Left colon (tissue), 2 donors: ENCODE measurements at regions not wholly inside any gene's neighbourhood (a gene's known extent, or its start where the extent isn't known, plus 50 kb on each side); places are given as distances from the start of the nearest gene placed in this dataset.
"Not testable (repeated sequence)": the region's sequence is repeated elsewhere in the genome, so short reads cannot be mapped to it uniquely, and the experiment has no call there.

ENCODE experiments used
- ATAC-seq: fragments of 200-7000 bp; cut with Tn5 transposase; one replicate; pipeline ENCODE4 v1.9.1; 2020; ENCODE audit warnings: mild to moderate bottlenecking, moderate library complexity
- DNase-seq, 2 donors: peaks; one replicate each; pipeline ENCODE4 v3.0.0-alpha.2; 2020
- intact Hi-C, 2 donors: fragments of 100-400 bp; cut with DNase I in 1 of 2; cut with micrococcal nuclease in 1 of 2; formaldehyde crosslinking; loops; one replicate each; pipeline versions ENCODE4 v1.11.2 to v1.14.0; 2022; cut with DNase I, micrococcal nuclease
- donor health status: DM: no; HTN: no; CAD: no.
- donor health status: DM: yes; HTN: yes; CAD: no.

DNA sequence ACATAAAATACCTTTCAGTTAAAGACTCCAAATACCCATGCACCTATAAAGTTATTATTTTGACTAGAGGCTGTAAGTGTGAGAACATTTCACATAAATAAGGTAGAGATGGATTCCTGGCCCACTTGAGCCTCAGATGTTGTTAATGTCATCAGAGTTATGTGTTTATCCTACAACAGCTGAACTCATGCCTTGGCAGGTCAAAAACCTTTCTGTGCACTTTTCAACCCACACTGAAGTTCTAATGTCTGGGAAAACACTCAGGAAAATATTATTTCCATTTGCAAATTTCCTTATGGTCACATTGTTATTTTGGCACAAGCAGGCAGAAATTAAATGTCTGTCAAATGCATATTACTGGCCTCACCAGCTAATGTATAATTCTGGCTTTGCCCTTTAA, 209.2 kb downstream of the LNPK start:
- intact Hi-C loops, result no loop called here
- DNase-seq (no peak), ATAC-seq (no peak)

DNA sequence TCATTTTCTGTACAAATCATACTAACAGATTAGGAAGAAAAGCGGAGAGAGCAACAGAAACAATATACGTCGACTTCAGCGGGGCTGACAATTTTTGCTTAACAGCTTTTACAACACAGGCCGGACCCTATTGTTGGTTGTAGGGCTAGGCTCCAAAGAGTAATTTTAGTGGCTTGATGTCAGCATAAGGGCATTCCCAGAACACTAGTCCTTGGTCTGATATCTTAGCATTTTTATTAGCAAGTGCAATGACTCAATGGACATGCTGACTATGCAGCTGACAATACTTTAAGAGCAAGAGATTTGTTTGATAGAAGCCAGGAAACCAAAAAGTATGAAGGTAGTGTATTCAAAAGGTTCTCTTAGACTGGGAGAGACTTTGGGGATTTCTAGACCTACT, 209.9 kb downstream of the LNPK start:
- DNase-seq (no peak), ATAC-seq (no peak)
- intact Hi-C loops, result no loop called here

DNA sequence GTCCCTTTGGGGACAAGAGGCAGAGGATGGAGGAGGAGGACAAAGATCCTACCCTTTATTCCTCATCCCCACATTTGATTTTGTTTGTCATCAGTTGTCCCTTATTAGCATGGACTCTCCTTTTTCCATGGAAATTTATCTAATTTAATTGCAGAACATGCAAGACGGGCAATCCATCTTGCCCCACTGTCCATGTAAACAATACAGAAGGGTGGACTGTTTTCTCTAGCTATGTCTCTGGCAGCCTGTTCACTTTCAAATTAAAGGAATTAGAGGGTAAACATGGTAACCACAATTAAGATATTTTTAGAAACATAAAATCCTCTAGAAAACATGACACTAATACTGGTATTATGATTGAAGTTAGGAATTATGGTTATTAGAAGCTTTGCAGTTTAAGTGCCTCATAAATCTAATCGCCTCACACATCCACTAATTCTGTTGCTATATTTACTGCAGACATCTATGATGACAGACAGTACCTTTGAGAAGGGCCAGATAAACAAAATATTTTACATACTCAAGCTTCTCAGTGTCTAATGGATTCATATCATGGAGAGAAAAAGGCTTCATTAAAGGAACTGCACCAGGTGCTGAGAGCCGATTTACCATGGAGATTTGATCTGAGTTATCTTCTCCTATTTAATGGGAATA, 215.5 kb downstream of the LNPK start:
- intact Hi-C loops, result no loop called here
- ATAC-seq (no peak), DNase-seq (no peak)

DNA sequence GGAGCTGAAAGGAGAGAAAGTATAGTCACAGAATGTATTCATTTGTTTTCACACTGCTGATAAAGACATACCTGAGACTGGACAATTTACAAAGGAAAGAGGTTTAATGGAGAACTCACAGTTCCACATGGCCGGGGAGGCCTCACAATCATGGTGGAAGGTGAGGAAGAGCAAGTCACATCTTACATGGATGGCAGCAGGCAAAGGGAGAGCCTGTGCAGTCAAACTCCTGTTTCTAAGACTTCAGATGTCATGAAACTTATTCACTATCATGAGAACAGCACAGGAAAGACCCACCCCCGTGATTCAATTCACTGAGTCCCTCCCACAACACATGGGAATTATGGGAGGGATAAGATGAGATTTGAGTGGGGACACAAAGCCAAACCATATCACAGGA, 224.7 kb downstream of the LNPK start:
- intact Hi-C loops, DNase-seq, ATAC-seq: not testable (repeated sequence)

DNA sequence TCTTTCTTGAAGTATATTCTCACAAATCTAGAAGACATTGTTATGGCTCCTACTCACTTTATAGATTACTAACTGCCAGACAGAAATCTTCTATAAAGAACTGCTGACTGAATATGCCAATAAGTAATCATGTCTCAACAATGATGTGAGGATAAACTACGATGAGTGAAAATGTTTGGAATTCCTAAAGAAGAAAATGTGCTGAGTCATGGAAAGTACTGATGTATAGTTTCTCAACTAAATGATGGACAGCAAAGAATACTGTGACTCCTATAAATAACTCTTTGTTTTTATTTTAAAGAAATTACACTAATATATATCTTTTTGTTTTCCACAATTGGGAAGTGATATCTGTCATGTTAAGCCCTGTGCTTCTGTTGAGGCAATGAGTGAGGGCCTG, 232.9 kb downstream of the LNPK start:
- intact Hi-C loops, result no loop called here
- no peak for ATAC-seq
- no peak for DNase-seq

DNA sequence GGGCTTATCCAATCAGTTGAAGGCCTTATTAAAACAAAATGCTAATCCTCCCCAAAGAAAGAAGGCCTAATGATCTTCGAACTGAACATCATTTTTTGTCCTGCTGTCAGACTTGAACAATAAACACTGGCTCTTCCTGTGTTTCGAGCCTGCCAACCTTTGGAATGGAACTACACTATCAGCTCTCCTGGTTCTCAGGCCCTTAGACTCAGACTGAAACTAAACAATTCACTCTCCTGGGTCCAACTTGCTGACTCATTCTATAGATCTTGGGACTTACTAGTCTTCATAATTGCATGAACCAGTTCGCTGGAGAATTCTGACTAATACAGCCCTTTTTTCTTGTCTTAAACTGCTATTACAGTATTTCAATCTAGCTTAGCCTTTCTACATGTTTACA, 235.2 kb downstream of the LNPK start:
- DNase-seq (no peak), ATAC-seq (no peak)
- intact Hi-C loops, result no loop called here

DNA sequence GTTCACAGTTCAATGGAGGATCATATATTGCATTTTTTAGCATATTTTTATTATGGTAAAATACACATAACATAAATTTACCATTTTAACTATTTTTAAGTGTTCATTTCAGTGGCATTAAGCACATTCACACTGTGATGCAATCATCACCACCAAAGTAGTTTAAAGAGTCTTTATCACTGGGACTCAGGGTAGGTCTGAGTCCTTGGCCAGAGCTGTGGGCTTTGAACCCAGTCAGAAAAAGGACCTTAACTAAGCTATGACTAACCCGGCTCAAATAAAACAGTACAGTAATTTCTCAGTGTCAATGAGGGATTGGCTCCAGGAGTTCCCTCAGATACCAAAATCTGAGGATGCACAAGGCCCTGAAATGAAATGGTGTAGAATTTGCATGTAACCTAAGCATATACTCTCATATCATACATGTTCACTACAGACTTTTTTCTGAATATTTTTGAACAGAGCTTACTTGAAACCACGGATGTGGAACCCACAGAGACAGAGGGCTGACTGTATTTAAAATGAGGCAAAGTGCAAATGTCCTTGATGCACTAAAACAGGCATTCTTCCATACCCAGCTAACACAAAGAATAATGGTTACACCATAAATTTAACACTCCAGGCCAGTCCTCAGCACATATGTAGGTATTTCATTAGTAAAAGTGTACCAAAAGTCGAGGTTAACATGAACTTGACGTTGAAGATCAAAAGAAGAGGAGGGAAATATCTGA, 246.2 kb downstream of the LNPK start:
- ATAC-seq, result no peak
- intact Hi-C loops, result no loop called here

DNA sequence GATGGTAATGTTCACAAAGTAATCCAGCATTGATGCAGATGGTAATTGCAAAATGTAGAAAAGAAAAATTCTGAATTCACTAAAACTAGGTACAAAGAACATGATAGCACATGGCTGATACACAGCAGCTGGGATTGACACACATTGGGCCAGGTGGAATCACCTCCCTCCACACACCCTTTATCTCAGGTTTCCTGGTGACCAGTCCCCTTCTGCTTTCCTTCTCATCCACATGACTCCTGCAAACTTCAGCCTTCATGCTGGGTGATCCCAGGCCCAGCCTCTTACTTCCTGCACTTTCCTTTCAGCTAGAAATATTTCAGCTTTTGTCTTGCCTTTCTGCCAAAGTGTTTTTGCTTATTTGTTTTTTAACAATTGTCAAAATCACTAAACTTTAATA, 246.9 kb downstream of the LNPK start:
- DNase-seq, result no peak
- intact Hi-C loops, result no loop called here
- no peak for ATAC-seq

More for the DNA sequence above, 246.2 kb downstream of the LNPK start:
- no peak for DNase-seq

DNA sequence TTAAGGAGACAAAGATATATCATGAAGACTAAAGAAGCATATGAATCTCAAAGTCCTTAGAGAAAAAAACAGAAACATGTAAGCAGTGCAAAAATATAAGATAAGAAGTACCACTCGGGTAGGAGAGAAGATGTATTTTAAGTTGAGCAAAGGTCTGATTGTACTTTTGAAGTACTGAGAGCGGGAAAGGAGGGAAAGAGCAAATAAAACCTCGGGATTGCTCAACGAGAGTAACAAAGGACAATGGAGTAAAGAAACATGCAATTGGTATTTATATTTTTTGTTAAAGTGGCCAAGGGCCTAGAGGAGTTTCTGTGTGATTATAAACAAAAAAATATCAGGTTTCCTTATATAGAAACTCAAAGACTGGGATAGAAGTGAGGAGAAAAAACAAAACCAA, 251.9 kb downstream of the LNPK start:
- no peak for DNase-seq
- intact Hi-C loops, result no loop called here
- ATAC-seq, result no peak

DNA sequence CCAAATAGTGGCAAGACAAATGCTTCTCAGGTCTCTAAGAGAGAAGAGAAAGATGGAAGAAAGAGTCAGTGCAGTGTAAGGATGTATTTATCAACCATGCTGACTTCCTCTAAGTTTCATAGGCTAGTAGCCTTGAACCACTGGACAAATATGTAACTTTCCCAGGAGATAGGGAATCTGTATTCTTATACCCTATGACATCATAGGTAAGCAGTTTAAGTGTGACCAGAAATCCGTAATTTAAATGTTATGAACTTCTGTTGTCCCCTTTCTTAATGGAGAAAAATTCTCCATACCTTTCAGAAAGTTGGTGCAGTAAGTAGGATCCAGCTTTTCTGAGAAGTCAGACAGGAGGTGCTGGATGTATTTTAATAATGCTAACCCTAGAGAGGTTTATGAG, 256.2 kb downstream of the LNPK start:
- ATAC-seq (no peak), DNase-seq (no peak)
- intact Hi-C loops, result no loop called here

DNA sequence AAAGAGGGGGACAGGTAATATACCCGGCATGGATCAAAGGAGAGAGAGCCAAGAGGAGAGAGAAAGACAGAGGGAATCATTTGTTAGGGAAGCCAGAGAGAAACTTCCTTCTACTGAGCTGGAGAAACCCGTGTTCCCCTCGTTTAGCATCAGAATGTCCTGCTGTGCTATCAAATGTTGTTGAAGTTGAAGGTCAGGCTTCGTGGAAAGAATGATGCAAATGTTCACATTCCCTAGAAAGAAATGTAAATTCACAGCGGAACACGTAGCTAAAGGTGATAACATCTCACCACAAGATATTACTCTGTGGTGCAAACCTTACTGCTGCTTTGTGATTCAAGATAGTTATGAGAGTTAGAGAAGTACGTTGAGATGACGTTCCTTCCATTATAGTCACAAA, 258.1 kb downstream of the LNPK start:
- DNase-seq, result no peak
- no peak for ATAC-seq
- intact Hi-C loops, result no loop called here

DNA sequence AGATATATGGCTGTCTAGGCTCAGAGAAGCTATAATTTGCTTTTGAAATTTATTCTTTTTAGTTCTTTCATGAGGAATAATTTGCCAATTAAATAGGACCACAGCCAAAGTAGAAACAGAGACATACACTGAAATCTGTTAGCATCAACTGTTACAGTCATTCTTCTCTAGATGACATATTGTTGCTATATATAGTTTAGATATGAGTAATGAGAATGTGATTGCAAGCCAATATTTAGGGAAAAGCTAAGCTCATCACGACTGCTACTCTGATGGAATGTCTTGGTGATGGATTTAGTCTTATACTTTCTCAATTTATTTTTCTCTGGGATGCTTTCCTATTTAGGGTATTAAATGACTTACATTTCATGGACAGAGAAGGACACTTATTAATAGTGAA, 259.1 kb downstream of the LNPK start:
- intact Hi-C loops, result no loop called here
- DNase-seq, result no peak
- ATAC-seq, result no peak

DNA sequence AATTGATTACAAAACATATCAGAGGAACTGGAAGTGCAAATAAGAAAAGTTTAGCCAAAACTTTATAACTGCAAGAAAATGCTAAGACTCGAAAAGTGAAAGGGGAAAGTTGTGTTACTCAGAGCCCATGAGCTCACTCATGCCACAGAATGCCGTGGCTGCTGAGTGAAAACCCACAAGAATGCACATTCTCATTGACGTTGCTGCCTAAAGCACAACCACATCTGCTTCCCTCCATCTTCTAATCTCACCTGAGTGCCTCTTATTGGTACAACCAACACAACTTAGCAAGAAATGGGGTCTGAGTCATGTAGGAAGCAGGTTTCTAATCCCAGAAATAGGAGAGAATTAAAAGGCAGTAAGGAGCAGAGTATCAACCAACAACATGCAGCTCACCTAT, 259.7 kb downstream of the LNPK start:
- DNase-seq (no peak), ATAC-seq (no peak)
- intact Hi-C loops, result no loop called here

DNA sequence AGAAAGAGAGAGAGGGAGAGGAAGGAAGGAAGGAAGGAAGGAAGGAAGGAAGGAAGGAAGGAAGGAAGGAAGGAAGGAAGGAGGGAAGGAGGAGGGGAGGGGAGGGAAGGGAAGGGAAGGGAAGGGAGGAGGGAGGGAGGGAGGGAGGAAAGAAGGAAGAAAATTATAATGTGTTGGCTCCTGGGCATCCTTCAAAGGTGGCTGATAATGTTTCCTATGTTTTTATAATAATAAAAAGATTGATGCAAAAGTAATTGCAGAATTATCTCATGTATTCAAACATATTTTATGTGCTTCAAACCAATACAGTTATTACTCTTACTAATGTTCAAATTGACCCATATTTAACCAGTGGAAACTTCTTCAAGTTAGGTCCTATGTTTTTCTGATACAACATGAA, 260.9 kb downstream of the LNPK start:
- intact Hi-C loops, result no loop called here
- no peak for DNase-seq
- ATAC-seq, result no peak

DNA sequence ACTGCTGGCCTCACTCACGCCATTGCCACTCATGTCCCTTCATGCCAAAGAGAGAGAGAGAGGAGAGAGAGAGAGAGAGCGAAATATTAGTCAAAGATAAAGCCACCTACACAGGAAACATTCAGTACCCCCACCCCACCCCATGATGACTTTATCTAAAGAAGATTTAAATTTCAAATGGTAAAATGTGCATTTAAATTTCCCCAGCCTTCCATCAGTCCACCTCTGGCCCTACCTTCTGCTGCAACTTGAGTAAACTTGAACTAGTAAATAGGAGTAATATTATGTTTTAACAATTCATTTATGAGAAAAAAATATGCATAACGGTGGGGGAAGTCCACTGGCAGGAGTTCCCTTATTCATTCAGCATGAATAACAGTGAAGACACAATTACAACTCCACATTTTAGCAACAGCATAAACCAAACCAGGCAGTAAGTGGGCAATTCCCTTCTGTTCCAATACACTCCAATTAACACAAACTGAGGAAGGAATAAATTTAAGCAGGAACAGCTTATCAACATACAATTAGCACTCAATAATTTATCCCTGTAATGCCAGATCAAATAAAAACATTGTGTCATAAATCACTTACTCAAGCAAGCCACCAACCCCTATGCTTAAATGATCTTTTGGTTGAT, 264.2 kb downstream of the LNPK start:
- ATAC-seq, result no peak
- intact Hi-C loops, result no loop called here
- DNase-seq, result no peak

DNA sequence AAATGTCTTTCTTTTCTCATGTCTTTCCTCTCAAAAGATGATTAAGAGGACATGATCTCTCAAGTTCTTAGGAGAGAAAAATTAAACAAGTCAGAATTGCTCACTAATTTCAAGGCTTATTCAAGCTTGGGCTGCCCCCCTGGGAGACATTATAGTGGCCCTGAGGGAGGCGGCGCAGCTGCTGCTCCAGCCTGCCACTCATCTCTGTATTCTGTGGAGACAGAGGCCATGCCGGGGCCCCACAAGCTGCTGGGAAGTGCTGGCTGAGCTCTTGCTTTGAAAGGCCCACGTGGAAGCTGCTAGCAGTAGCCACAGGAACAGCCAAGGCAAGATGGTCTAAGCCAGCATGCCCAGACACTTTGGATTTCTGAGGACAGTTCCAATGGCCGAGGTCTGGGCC, 267.4 kb downstream of the LNPK start:
- DNase-seq (no peak), ATAC-seq (no peak)
- intact Hi-C loops, result no loop called here

DNA sequence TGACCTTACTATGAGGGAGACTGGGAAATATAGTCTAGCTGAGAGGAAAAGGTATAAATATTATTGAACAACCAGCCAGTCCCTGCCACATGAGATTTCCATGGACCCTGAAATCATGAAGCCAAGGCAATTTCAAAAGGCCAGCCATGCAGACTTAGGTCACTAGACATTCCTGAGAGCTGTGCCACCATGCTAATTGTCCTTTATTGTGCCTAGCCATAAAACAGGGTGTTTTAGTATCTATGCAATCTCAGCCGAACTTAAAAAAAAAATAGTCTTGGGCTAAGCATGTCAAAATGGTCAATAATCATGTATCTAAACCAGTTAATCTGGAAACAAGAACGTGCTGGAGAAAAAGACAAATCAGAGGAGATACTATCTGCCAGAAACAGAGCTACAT, 269.5 kb downstream of the LNPK start:
- intact Hi-C loops, result no loop called here
- peak; percentile 89 for ATAC-seq
- no peak for DNase-seq

DNA sequence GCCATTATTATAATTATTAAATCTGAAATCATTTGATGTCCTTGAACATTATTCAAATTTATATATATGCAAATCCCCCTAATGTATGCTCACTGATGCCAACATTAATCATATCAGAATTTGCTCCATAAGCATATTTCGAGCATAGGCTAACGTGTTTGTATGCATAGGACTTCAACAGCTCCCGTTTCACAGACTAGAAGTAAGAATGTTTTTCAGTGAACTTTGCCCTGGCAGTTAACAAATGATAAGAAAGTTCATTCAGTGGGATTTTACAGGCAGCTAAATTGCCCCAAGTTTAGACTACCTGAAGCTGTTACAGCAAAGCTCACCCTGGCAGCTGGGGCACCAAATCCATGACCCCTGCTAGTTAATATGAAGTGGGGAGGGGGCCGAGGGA, 272.0 kb downstream of the LNPK start:
- DNase-seq, result peak in 1 of 2 donors; percentile 18

DNA sequence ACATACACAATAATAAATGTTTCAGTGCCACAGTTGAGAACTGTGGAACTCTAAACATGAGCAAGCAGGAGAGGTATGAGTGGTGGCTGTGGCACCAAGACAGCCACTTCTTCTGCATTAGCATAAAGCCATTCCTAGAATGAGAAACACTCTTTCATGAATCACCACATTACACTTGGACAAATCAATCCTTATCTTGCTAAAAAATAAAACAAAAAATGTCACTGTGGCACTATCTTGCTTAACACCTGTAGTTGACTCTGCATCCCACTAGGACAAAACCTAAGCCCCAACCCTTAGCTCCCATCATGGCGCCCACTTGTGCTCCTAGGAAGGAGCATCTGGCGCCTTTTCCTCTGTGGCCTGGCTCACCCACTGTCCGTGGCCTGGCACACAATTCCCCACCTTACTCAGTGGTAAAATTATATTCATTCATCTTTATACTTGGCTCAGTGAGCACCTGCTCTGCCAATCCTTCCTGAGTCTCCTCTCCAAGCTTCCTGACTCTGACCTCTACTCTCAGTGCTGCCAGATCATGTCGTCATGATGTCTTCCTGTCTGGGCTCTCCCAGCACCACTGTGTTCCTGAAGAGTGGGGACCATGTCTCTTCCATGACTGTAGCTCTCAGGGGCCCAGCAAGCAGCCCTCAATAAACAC, 272.9 kb downstream of the LNPK start:
- DNase-seq, result no peak
- intact Hi-C loops, result no loop called here
- peak; percentile 40 for ATAC-seq

More for the DNA sequence above, 272.0 kb downstream of the LNPK start:
- peak; percentile 81 for ATAC-seq
- intact Hi-C loops, result no loop called here

DNA sequence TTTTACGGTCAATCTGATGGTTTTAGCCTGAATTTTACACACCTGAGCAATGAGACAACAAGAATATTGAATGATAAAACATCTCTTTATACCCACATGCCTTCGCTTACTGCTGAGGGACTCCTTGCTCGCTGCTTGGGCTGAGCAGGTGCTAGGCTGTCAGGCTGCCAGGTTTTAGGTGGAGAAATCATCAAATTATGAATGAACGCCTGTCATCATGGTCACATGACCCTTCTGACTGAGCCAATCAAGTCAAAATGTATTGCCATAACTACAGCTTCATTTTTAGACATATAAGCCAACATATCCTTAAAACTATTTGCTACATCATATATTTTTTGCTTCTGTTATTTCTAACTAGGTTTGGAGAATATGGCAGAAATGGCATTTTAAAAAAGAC, 274.0 kb downstream of the LNPK start:
- ATAC-seq (no peak), DNase-seq (no peak)
- intact Hi-C loops, result no loop called here
